HepG2 (cell line): ENCODE measurements at regions not wholly inside any gene's neighbourhood (a gene's known extent, or its start where the extent isn't known, plus 50 kb on each side); places are given as distances from the start of the nearest gene placed in this dataset.

Experiments
- ATAC-seq: fragments of 200-7000 bp; cut with Tn5 transposase; 3 replicates; pipeline ENCODE4 v1.9.1; 2020; ENCODE audit warnings: mild to moderate bottlenecking, moderate library complexity
- BruUV-seq: library from RNA; stranded (reverse); fragments of 400-500 nt; replicated peaks from 2 replicates; lab custom pipeline; 2021; lab: Mats Ljungman, UMichigan
- CTCF ChIA-PET: fragments of 300-600 bp; formaldehyde crosslinking; extraction: SDS; loops from one replicate; lab custom pipeline; 2021; ENCODE audit warnings: low total read pairs, inconsistent platforms, low intra/inter-chr PET ratio; lab: Yijun Ruan, JAX
- POLR2A ChIA-PET: fragments of 350-600 bp; sonication (Branson Sonifier 250); formaldehyde crosslinking; loops from one replicate; lab custom pipeline; 2020; ENCODE audit warnings: antibody characterized with exemption, inconsistent platforms; lab: Yijun Ruan, JAX
- DNase-seq: peaks from one replicate; pipeline ENCODE4 v3.0.0-alpha.2; 2015; ENCODE audit warnings: low spot score
- FAIRE-seq: peaks from 3 replicates; lab custom pipeline; 2011; peaks lifted over from hg19 to GRCh38; lab: Jason Lieb, UNC
- H2AFZ ChIP-seq: one replicate; pipeline ENCODE4 v1.6.1; 2011; ENCODE audit warnings: low read length, inconsistent platforms
- H3K27ac ChIP-seq: fragments of 300-600 bp; 3 replicates; pipeline ENCODE4 v1.8.0; 2011; ENCODE audit warnings: mixed run types, mild to moderate bottlenecking, mixed read lengths, low read length, inconsistent platforms; ENCODE audit not compliant: insufficient read depth; ENCODE audit errors: extremely low read length
- H3K27me3 ChIP-seq, 2 experiments: fragments of 200-600 bp in 1 of 2; 2 replicates in 1 of 2; 3 replicates in 1 of 2; pipeline versions ENCODE4 v1.6.0 to v1.8.0; 2011; ENCODE audit warnings: low read length in 2 of 2, mild to moderate bottlenecking in 2 of 2, moderate library complexity in 2 of 2, inconsistent platforms in 1 of 2; ENCODE audit not compliant: insufficient read depth in 2 of 2, control insufficient read depth in 1 of 2
- H3K36me3 ChIP-seq, 2 experiments: fragments of 200-600 bp in 1 of 2; replicated peaks in 1 of 2; 2 replicates in 1 of 2; 3 replicates in 1 of 2; pipeline versions ENCODE4 v1.5.1 to v1.8.0; 2011; ENCODE audit warnings: low read length in 2 of 2, inconsistent platforms in 1 of 2; ENCODE audit not compliant: insufficient read depth in 2 of 2, control insufficient read depth in 1 of 2
- H3K4me1 ChIP-seq: 2 replicates; pipeline ENCODE4 v1.5.1; 2012; ENCODE audit warnings: low read length, inconsistent platforms; ENCODE audit not compliant: insufficient read depth
- H3K4me2 ChIP-seq: 2 replicates; pipeline ENCODE4 v1.6.0; 2011; ENCODE audit warnings: low read depth, low read length, inconsistent platforms
- H3K4me3 ChIP-seq, 3 experiments: fragments of 200-600 bp in 1 of 3; sonication (generic), shearing (Covaris generic) in 1 of 3; replicated peaks in 1 of 3; 2 replicates each; pipeline ENCODE4 v1.5.1; 2011 to 2016; ENCODE audit warnings: low read length in 3 of 3, inconsistent platforms in 2 of 3, low read depth in 2 of 3, mild to moderate bottlenecking in 2 of 3, control low read depth in 1 of 3, mixed read lengths in 1 of 3; ENCODE audit not compliant: insufficient read depth in 1 of 3
- H3K79me2 ChIP-seq: one replicate; pipeline ENCODE4 v1.6.1; 2011; ENCODE audit warnings: low read length, inconsistent platforms; ENCODE audit not compliant: insufficient read depth
- H3K9ac ChIP-seq: 2 replicates; pipeline ENCODE4 v1.6.0; 2011; ENCODE audit warnings: mild to moderate bottlenecking, low read depth, low read length, inconsistent platforms; ENCODE audit not compliant: insufficient read depth
- H3K9me3 ChIP-seq: 2 replicates; pipeline ENCODE4 v1.5.1; 2012; ENCODE audit warnings: mild to moderate bottlenecking, low read length
- H4K20me1 ChIP-seq: 2 replicates; pipeline ENCODE4 v1.6.0; 2011; ENCODE audit warnings: inconsistent platforms, mild to moderate bottlenecking, low read length, moderate library complexity; ENCODE audit not compliant: insufficient read depth
- HNF4A ChIP-seq: sonication (generic); formaldehyde crosslinking; IDR thresholded peaks from 2 replicates; pipeline ENCODE4 v1.4.0; 2020; ENCODE audit warnings: missing genetic modification reagents
- NCOR1 ChIP-seq: fragments of 200-600 bp; sonication (generic); IDR thresholded peaks from 2 replicates; pipeline ENCODE4 v1.7.0; 2017; ENCODE audit warnings: antibody characterized with exemption, low read length, borderline replicate concordance
- THAP11 ChIP-seq: IDR thresholded peaks from 2 replicates; pipeline ENCODE4 v1.6.1; 2016; ENCODE audit warnings: missing biosample characterization, missing genetic modification reagents
- ZFP62 ChIP-seq: sonication (generic); formaldehyde crosslinking; IDR thresholded peaks from 2 replicates; pipeline ENCODE4 v1.4.0; 2020; ENCODE audit warnings: missing genetic modification reagents
- ZNF333 ChIP-seq: sonication (generic); formaldehyde crosslinking; IDR thresholded peaks from 2 replicates; pipeline ENCODE4 v1.4.0; 2020; ENCODE audit warnings: mild to moderate bottlenecking, missing genetic modification reagents, borderline replicate concordance
- ZNF407 ChIP-seq: sonication (generic); formaldehyde crosslinking; IDR thresholded peaks from one replicate; pipeline ENCODE4 v1.5.1; 2020; ENCODE audit warnings: mild to moderate bottlenecking, missing genetic modification reagents; ENCODE audit errors: not compliant biosample characterization
- WGBS: methylation state at CpG from one replicate; pipeline ENCODE4 v1.1.6; 2017; ENCODE audit warnings: low lambda C conversion rate; 5-methylcytosine and 5-hydroxymethylcytosine counted together
- in situ Hi-C: cut with HindIII; loops from 2 replicates; pipeline ENCODE4 v1.10.0; 2017; ENCODE audit warnings: low pct_unique_long_range_greater_than_20kb; ENCODE audit not compliant: extremely low pct_ligation_motif_present
- intact Hi-C: fragments of 100-400 bp; cut with micrococcal nuclease; formaldehyde crosslinking; loops from one replicate; pipeline ENCODE4 v1.10.0; 2022; ENCODE audit not compliant: unreplicated experiment

GRCh38 chr4:42747971-42748370, 91.1 kb upstream of the ATP8A1 start (continued):
- TF ChIP-seq ZNF407 (no peak), HNF4A (CRISPR knock-in tag) (no peak)

- no peak overlapping the region for H2AFZ ChIP-seq
- no peaks in the 10 kb centered on the region for H3K4me1 ChIP-seq
- H3K36me3 ChIP-seq, result no peaks in the 10 kb centered on the region
- TF ChIP-seq NCOR1 (no peak), ZNF333 (no peak), ZFP62 (CRISPR knock-in tag) (no peak), THAP11 (CRISPR knock-in tag) (no peak)
- no peak overlapping the region for H3K9ac ChIP-seq
- no peak overlapping the region for H3K27ac ChIP-seq
- POLR2A ChIA-PET, result no interaction called here
- DNase-seq (no peak), FAIRE-seq (no peak), ATAC-seq (no peak)
- H3K27me3 ChIP-seq, result no peaks in the 10 kb centered on the region
- in situ Hi-C loops, result no loop called here
- H3K4me3 ChIP-seq, result no peak overlapping the region
- 14% methylated on average over 2 of the region's 5 CpGs for WGBS
- H3K4me2 ChIP-seq, result no peak overlapping the region
- no peaks in the 10 kb centered on the region for H4K20me1 ChIP-seq
- no TSS peak for BruUV-seq
- peaks cover 7% of the 10 kb centered on the region; the same call in 1 of the 2 replicates for H3K9me3 ChIP-seq
- H3K79me2 ChIP-seq, result no peaks in the 10 kb centered on the region
- intact Hi-C loops, result no loop called here
- CTCF ChIA-PET, result no interaction called here
Measured at GRCh38 chr4:42736527-42737195, 79.8 kb upstream of the ATP8A1 start.
